DND-41 (cell line): ENCODE measurements at regions not wholly inside any gene's neighbourhood (a gene's known extent, or its start where the extent isn't known, plus 50 kb on each side); places are given as distances from the start of the nearest gene placed in this dataset.

ENCODE experiments used
- CTCF ChIP-seq: IDR thresholded peaks from 2 replicates; pipeline ENCODE4 v1.5.1; 2012; ENCODE audit warnings: borderline replicate concordance, low read length, moderate library complexity, mild to moderate bottlenecking; ENCODE audit not compliant: poor library complexity, severe bottlenecking; ENCODE audit errors: extremely low read depth
- EZH2 ChIP-seq: IDR thresholded peaks from 3 replicates; pipeline ENCODE4 v1.6.1; 2012; ENCODE audit warnings: borderline replicate concordance, low read depth, mild to moderate bottlenecking, moderate library complexity, low read length, inconsistent platforms; ENCODE audit not compliant: severe bottlenecking

- TF ChIP-seq CTCF (no peak), EZH2 (no peak)
These were observed 265.7 kb downstream of the MTX2 start for GRCh38 chr2:176534798-176535466.
